ENCODE measurements at regions not wholly inside any gene's neighbourhood (a gene's known extent, or its start where the extent isn't known, plus 50 kb on each side); places are given as distances from the start of the nearest gene placed in this dataset.

- TF ChIP-seq SNAI2 (CRISPR knock-in tag; IDR thresholded peaks at IDR 0.05) (no peak), ZFP3 (CRISPR knock-in tag; IDR thresholded peaks at IDR 0.05) (no peak), ZC3H10 (CRISPR knock-in tag; IDR thresholded peaks at IDR 0.05) (no peak), GLIS3 (CRISPR knock-in tag; IDR thresholded peaks at IDR 0.05) (no peak), ZNF565 (CRISPR knock-in tag; conservative IDR thresholded peaks at IDR 0.05; ENCODE audit: low read depth) (no peak), PPARA (CRISPR knock-in tag; IDR thresholded peaks at IDR 0.05; ENCODE audit: borderline replicate concordance) (no peak), ZFP30 (CRISPR knock-in tag; IDR thresholded peaks at IDR 0.05) (no peak), PATZ1 (CRISPR knock-in tag; IDR thresholded peaks at IDR 0.05; ENCODE audit: borderline replicate concordance) (no peak), ZNF8 (CRISPR knock-in tag; IDR thresholded peaks at IDR 0.05) (no peak), TCF4 (CRISPR knock-in tag; IDR thresholded peaks at IDR 0.05; ENCODE audit: borderline replicate concordance) (no peak), CREB5 (CRISPR knock-in tag; IDR thresholded peaks at IDR 0.05; ENCODE audit: low read depth) (no peak), TSHZ2 (CRISPR knock-in tag; IDR thresholded peaks at IDR 0.05) (no peak)
Measured at GRCh38 chr13:55000043-55000442, 1971.4 kb downstream of the OLFM4 start.
